Kidney glomerular epithelial cell (primary cell): ENCODE measurements at regions not wholly inside any gene's neighbourhood (a gene's known extent, or its start where the extent isn't known, plus 50 kb on each side); places are given as distances from the start of the nearest gene placed in this dataset.

Source experiments
- DNase-seq: peaks from one replicate; lab custom pipeline; 2025; lab: John Stamatoyannopoulos, UW

- DNase-seq: no peak
These were observed 76.4 kb downstream of the MBL2 start for GRCh38 chr10:52696232-52696631.

- DNase-seq: no peak
These were observed 70.9 kb downstream of the MBL2 start for GRCh38 chr10:52701647-52702046.

DNA sequence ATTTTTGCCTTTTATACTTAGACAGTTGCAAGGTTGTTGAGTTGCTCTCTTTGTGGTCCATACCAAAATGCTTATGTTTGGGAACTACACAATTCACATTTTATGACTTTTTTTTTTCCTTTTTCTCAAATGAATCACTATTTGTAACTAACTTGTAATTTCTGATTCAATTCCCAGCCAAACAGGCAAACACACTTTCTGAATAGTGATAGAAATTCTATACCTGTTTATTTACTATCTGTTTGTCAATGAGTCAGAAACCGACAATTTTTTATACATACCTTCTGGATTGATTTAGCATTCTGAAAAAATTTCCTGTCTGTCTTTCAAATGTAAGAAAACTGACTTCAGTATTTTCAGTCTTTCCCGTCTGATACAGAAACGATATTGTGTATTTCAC is 69.1 kb downstream of the MBL2 start:
- no peak for DNase-seq

DNA sequence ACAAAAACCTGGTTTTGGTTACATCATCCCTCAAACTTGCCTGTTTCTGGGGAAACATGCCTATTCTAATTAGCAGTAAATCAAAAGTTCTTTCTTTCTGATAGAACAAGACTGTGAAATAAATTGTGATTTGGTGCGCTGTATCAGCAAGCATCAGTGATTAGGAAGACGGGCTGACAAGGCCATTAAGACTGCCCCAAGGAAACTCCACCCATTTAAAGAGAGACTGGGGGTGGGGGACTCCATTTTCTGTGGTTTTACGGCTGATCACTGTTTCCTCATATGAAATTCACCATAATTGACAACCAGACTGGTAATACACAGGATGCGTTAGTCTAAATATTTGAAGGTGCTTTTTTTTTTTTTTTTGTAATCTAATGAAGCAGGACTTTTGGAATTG is 68.7 kb downstream of the MBL2 start:
- DNase-seq: no peak

DNA sequence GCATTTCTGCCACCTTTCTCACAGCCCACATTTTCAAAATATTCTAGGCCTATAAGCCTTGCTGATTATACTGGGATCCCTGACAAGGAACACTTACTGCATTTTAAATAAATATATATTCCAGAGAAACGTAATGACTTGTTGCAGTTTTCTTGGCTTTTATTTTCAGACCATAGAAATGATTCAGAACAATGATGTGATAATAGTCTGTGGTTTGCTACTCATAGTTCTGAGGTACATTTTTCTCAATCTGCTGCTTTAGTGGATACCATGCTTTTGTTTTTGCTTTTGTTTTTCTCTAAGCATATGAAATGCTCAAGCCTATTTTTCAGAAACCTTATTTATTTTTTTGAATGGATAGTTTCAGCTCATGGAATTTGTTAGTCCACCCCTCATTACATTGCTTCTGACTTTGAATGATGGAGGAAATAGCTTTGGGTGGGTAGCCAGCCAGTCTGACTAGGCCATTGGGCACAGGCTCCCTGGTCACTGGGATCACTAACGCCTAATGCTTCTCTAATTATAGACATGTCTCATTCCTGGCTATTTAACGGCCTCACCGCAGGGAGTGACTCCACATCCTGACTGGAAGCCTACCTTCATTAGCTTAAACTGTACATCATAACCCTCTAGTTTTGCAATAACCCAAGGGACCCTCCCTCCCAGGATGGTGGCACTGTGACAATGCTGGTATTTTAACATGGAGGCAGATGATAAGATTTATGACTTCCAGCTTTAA is 66.1 kb downstream of the MBL2 start:
- DNase-seq: no peak
